Testis (tissue), 2 donors: ENCODE measurements at regions not wholly inside any gene's neighbourhood (a gene's known extent, or its start where the extent isn't known, plus 50 kb on each side); places are given as distances from the start of the nearest gene placed in this dataset.

Experiments used
- DNase-seq: peaks from one replicate; pipeline ENCODE4 v3.0.0-alpha.2; 2019
- H3K27ac ChIP-seq, 2 donors: fragments of 200-600 bp; sonication (generic); one replicate each; pipeline ENCODE4 v1.5.1; 2019
- H3K27me3 ChIP-seq: fragments of 200-600 bp; sonication (generic); one replicate; pipeline ENCODE4 v1.5.1; 2019
- H3K36me3 ChIP-seq: fragments of 200-600 bp; sonication (generic); one replicate; pipeline ENCODE4 v1.5.1; 2017; ENCODE audit warnings: low read depth; ENCODE audit errors: missing control alignments
- H3K4me1 ChIP-seq: fragments of 200-600 bp; sonication (generic); one replicate; pipeline ENCODE4 v1.5.1; 2019
- H3K4me3 ChIP-seq, 2 donors: fragments of 200-600 bp; sonication (generic); one replicate each; pipeline ENCODE4 v1.5.1; 2017 to 2019
- H3K9me3 ChIP-seq: fragments of 200-600 bp; sonication (generic); one replicate; pipeline ENCODE4 v1.5.1; 2017
- CTCF ChIP-seq, 3 experiments: fragments of 450-650 bp in 2 of 3; fragments of 200-600 bp in 1 of 3; sonication (generic) in 1 of 3; IDR thresholded peaks; one replicate each; pipeline ENCODE4 v1.5.1; 2016 to 2019; ENCODE audit warnings: antibody characterized with exemption in 3 of 3, mild to moderate bottlenecking in 2 of 3, moderate library complexity in 1 of 3
- POLR2A ChIP-seq: fragments of 450-650 bp; IDR thresholded peaks from one replicate; pipeline ENCODE4 v1.6.1; 2017; ENCODE audit warnings: antibody characterized with exemption, mild to moderate bottlenecking, moderate library complexity
- WGBS, 2 donors: methylation state at CpG; one replicate each; pipeline ENCODE4 v1.1.5; 2018; 5-methylcytosine and 5-hydroxymethylcytosine counted together
- intact Hi-C: fragments of 100-400 bp; cut with DNase I; formaldehyde crosslinking; loops from one replicate; pipeline ENCODE4 v1.15.1; 2023; ENCODE audit warnings: low total_unique reads

GRCh38 chr1:8182034-8182761 is 135.7 kb upstream of the SLC45A1 start:
- H3K9me3 ChIP-seq: no peaks in the 10 kb centered on the region
- WGBS, 2 donors: 80 to 81% methylated on average over 12 of the region's 12 CpGs
- no peak for TF ChIP-seq CTCF (IDR thresholded peaks at IDR 0.05)
- TF ChIP-seq POLR2A: no peak
- intact Hi-C loops: no loop called here
- no peaks in the 10 kb centered on the region for H3K4me1 ChIP-seq
- H3K27ac ChIP-seq: no peak overlapping the region
- no peaks in the 10 kb centered on the region for H3K36me3 ChIP-seq
- no peak for DNase-seq
- H3K27me3 ChIP-seq: no peaks in the 10 kb centered on the region
- H3K4me3 ChIP-seq: no peak overlapping the region

DNA sequence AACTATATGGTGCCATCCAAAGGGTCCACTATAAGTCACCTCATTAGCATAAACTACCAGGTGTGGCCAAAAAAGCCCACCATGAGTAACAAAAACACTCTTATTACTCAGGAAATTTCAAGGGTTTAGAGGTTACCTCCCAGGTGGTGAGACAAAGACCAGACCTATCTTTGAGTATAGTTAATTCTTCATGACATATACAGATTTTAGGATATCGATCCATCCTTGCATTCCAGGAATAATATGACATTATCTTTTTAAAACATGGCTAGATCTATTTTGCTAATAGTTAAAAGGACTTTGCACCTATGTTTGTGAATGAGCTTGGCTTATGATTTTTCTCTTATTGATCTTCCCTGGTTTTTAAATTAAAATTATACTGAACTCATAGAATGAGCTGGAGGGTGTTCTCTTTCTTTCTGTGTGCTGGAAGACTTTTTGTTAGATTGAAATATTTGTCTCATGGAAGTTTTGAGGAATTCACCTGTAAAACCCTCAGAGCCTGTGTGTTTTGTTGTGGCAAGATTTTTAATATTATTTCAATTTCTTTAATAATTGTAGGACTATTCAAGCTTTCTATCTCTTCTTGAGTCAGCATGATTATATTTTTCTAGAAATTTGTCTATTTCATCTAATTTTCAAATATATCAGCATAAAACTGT is 138.7 kb upstream of the SLC45A1 start:
- Histone ChIP-seq H3K27ac (no peak overlapping the region), H3K36me3 (no peaks in the 10 kb centered on the region), H3K9me3 (no peaks in the 10 kb centered on the region), H3K4me1 (peaks cover 2% of the 10 kb centered on the region), H3K27me3 (no peaks in the 10 kb centered on the region), H3K4me3 (no peak overlapping the region)
- WGBS, 2 donors: 97 to 98% methylated on average over 1 of the region's 1 CpG
- no peak for TF ChIP-seq POLR2A
- no peak for TF ChIP-seq CTCF (IDR thresholded peaks at IDR 0.05)
- intact Hi-C loops: no loop called here
- no peak for DNase-seq

GRCh38 chr1:8176279-8176678 is 141.6 kb upstream of the SLC45A1 start:
- 81 to 84% methylated on average over 3 of the region's 3 CpGs for WGBS, 2 donors
- intact Hi-C loops: no loop called here
- Histone ChIP-seq H3K4me1 (peaks cover 4% of the 10 kb centered on the region), H3K4me3 (no peak overlapping the region), H3K9me3 (no peaks in the 10 kb centered on the region), H3K27me3 (no peaks in the 10 kb centered on the region), H3K27ac (no peak overlapping the region), H3K36me3 (no peaks in the 10 kb centered on the region)
- no peak for DNase-seq
- TF ChIP-seq POLR2A: no peak
- TF ChIP-seq CTCF (IDR thresholded peaks at IDR 0.05): no peak

DNA sequence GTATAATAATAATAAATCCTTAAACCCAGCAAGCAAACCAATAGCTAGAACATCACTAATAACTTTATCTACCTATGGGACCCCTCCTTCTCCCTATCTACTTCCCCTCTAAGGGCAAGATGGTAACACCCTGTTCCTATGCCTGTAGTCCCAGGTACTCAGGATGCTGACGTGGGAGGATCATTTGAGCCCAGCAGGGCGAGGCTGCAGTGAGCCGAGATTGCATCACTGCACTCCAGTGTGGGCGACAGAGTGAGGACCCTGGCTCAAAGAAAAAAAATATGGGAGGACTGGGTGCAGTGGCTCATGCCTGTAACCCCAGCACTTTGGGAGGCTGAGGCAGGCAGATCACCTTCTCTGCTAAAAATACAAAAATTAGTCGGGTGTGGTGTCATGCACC is 143.1 kb upstream of the SLC45A1 start:
- peaks cover 10% of the 10 kb centered on the region for H3K4me1 ChIP-seq
- H3K9me3 ChIP-seq: no peaks in the 10 kb centered on the region
- no peak overlapping the region for H3K4me3 ChIP-seq
- WGBS, 2 donors: 71 to 84% methylated on average over 5 of the region's 5 CpGs
- intact Hi-C loops: no loop called here
- no peaks in the 10 kb centered on the region for H3K36me3 ChIP-seq
- H3K27ac ChIP-seq: no peak overlapping the region
- TF ChIP-seq POLR2A (no peak), CTCF (IDR thresholded peaks at IDR 0.05) (no peak)
- H3K27me3 ChIP-seq: no peaks in the 10 kb centered on the region
- no peak for DNase-seq
